ENCODE measurements at regions not wholly inside any gene's neighbourhood (a gene's known extent, or its start where the extent isn't known, plus 50 kb on each side); places are given as distances from the start of the nearest gene placed in this dataset.

GRCh38 chr10:57494486-57494885 is 773.2 kb downstream of the IPMK start:
- H3K4me1 Mint-ChIP-seq: no peaks in the 10 kb centered on the region
- H3K9me3 Mint-ChIP-seq: peaks cover 3% of the 10 kb centered on the region; the same call in 1 of the 3 replicates
- ATAC-seq: no peak
- Histone ChIP-seq H3K27me3 (ENCODE audit: insufficient read depth) (no peaks in the 10 kb centered on the region), H3K79me2 (replicated peaks; ENCODE audit: insufficient read depth) (no peaks in the 10 kb centered on the region), H3K27ac (ENCODE audit: low read depth) (no peak overlapping the region), H3K4me2 (no peak overlapping the region), H3K4me1 (ENCODE audit: insufficient read depth) (no peaks in the 10 kb centered on the region), H3K4me3 (no peak overlapping the region), H4K20me1 (replicated peaks; ENCODE audit: insufficient read depth) (no peaks in the 10 kb centered on the region), H2AFZ (no peak overlapping the region), H3K9me2 (ENCODE audit: insufficient read depth) (no peaks in the 10 kb centered on the region), H3F3A (replicated peaks; ENCODE audit: low read depth) (no peaks in the 10 kb centered on the region), H3K36me3 (ENCODE audit: insufficient read depth) (no peaks in the 10 kb centered on the region)
- H3K27me3 Mint-ChIP-seq (ENCODE audit: insufficient read depth, low read depth, poor library complexity): no peaks in the 10 kb centered on the region
- no peak overlapping the region for H3K4me3 Mint-ChIP-seq
- no peaks in the 10 kb centered on the region; the same call in 2 of the 3 replicates for H3K36me3 Mint-ChIP-seq (ENCODE audit: low read depth)
- no peak for TF ChIP-seq EZH2phosphoT487 (IDR thresholded peaks at IDR 0.05; ENCODE audit: unreplicated experiment)
- TF ChIP-seq NANOG (IDR thresholded peaks at IDR 0.05; ENCODE audit: borderline replicate concordance): no peak
- no peak for TF ChIP-seq EZH2 (IDR thresholded peaks at IDR 0.05; ENCODE audit: low read depth, unreplicated experiment)
- no peak for TF ChIP-seq POLR2AphosphoS5 (IDR thresholded peaks at IDR 0.05; ENCODE audit: low read depth)
- TF ChIP-seq STAT1 (IDR thresholded peaks at IDR 0.05; ENCODE audit: unreplicated experiment): no peak
- TF ChIP-seq, protein P1, sequence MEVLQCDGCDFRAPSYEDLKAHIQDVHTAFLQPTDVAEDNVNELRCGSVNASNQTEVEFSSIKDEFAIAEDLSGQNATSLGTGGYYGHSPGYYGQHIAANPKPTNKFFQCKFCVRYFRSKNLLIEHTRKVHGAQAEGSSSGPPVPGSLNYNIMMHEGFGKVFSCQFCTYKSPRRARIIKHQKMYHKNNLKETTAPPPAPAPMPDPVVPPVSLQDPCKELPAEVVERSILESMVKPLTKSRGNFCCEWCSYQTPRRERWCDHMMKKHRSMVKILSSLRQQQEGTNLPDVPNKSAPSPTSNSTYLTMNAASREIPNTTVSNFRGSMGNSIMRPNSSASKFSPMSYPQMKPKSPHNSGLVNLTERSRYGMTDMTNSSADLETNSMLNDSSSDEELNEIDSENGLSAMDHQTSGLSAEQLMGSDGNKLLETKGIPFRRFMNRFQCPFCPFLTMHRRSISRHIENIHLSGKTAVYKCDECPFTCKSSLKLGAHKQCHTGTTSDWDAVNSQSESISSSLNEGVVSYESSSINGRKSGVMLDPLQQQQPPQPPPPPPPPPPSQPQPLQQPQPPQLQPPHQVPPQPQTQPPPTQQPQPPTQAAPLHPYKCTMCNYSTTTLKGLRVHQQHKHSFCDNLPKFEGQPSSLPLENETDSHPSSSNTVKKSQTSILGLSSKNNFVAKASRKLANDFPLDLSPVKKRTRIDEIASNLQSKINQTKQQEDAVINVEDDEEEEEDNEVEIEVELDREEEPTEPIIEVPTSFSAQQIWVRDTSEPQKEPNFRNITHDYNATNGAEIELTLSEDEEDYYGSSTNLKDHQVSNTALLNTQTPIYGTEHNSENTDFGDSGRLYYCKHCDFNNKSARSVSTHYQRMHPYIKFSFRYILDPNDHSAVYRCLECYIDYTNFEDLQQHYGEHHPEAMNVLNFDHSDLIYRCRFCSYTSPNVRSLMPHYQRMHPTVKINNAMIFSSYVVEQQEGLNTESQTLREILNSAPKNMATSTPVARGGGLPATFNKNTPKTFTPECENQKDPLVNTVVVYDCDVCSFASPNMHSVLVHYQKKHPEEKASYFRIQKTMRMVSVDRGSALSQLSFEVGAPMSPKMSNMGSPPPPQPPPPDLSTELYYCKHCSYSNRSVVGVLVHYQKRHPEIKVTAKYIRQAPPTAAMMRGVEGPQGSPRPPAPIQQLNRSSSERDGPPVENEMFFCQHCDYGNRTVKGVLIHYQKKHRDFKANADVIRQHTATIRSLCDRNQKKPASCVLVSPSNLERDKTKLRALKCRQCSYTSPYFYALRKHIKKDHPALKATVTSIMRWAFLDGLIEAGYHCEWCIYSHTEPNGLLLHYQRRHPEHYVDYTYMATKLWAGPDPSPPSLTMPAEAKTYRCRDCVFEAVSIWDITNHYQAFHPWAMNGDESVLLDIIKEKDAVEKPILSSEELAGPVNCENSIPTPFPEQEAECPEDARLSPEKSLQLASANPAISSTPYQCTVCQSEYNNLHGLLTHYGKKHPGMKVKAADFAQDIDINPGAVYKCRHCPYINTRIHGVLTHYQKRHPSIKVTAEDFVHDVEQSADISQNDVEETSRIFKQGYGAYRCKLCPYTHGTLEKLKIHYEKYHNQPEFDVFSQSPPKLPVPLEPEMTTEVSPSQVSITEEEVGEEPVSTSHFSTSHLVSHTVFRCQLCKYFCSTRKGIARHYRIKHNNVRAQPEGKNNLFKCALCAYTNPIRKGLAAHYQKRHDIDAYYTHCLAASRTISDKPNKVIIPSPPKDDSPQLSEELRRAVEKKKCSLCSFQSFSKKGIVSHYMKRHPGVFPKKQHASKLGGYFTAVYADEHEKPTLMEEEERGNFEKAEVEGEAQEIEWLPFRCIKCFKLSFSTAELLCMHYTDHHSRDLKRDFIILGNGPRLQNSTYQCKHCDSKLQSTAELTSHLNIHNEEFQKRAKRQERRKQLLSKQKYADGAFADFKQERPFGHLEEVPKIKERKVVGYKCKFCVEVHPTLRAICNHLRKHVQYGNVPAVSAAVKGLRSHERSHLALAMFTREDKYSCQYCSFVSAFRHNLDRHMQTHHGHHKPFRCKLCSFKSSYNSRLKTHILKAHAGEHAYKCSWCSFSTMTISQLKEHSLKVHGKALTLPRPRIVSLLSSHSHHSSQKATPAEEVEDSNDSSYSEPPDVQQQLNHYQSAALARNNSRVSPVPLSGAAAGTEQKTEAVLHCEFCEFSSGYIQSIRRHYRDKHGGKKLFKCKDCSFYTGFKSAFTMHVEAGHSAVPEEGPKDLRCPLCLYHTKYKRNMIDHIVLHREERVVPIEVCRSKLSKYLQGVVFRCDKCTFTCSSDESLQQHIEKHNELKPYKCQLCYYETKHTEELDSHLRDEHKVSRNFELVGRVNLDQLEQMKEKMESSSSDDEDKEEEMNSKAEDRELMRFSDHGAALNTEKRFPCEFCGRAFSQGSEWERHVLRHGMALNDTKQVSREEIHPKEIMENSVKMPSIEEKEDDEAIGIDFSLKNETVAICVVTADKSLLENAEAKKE (CRISPR knock-in tag; IDR thresholded peaks at IDR 0.05): no peak
- no peak for TF ChIP-seq ZNF114 (CRISPR knock-in tag; IDR thresholded peaks at IDR 0.05)
- TF ChIP-seq, protein P2, sequence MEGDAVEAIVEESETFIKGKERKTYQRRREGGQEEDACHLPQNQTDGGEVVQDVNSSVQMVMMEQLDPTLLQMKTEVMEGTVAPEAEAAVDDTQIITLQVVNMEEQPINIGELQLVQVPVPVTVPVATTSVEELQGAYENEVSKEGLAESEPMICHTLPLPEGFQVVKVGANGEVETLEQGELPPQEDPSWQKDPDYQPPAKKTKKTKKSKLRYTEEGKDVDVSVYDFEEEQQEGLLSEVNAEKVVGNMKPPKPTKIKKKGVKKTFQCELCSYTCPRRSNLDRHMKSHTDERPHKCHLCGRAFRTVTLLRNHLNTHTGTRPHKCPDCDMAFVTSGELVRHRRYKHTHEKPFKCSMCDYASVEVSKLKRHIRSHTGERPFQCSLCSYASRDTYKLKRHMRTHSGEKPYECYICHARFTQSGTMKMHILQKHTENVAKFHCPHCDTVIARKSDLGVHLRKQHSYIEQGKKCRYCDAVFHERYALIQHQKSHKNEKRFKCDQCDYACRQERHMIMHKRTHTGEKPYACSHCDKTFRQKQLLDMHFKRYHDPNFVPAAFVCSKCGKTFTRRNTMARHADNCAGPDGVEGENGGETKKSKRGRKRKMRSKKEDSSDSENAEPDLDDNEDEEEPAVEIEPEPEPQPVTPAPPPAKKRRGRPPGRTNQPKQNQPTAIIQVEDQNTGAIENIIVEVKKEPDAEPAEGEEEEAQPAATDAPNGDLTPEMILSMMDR (conservative IDR thresholded peaks at IDR 0.05; ENCODE audit: low read depth in 2 of 2): no peak
- TF ChIP-seq CREB1 (CRISPR knock-in tag; IDR thresholded peaks at IDR 0.05; ENCODE audit: low read depth): no peak
- no peak for TF ChIP-seq JUNB (IDR thresholded peaks at IDR 0.05; ENCODE audit: unreplicated experiment)
- TF ChIP-seq ETS1 (IDR thresholded peaks at IDR 0.05): no peak
- TF ChIP-seq ZNF331 (CRISPR knock-in tag; IDR thresholded peaks at IDR 0.05; ENCODE audit: low read depth): no peak
- no peak for TF ChIP-seq REST (IDR thresholded peaks at IDR 0.05; ENCODE audit: unreplicated experiment)
- no peak overlapping the region for H3K27ac Mint-ChIP-seq
- DNase-seq (ENCODE audit: low spot score): no peak
